Stimulated activated CD4-positive, alpha-beta T cell treated with anti-CD3 and anti-CD28 coated beads, Interleukin-2, amount 100 ng/mL, for 24 hours (primary cell): ENCODE measurements at regions not wholly inside any gene's neighbourhood (a gene's known extent, or its start where the extent isn't known, plus 50 kb on each side); places are given as distances from the start of the nearest gene placed in this dataset.

Experiments used
- DNase-seq, 2 donors: peaks; one replicate each; pipeline ENCODE4 v3.0.0-alpha.2; 2020

DNA sequence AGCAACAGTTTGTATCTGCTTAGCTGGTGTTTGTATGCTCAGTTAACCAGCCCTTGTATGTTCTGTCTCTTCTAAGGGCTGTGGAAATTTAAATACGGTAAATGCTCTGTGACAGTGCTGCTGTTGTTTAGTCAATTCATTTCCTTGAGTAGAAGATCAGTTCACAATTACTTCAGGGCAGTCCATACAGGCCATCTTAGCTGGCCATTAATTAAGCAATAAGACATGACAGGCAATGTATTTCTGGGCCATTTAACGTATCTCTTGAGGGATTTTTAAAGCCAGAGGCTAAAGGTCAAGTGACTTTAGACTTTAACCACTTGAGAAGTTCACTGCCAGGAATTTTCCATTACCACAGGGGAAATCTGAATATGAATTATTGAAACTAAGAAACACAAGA is 351.8 kb downstream of the ZIC1 start:
- DNase-seq, result no peak

GRCh38 chr3:147773116-147773630 is 364.0 kb downstream of the ZIC1 start:
- no peak for DNase-seq

DNA sequence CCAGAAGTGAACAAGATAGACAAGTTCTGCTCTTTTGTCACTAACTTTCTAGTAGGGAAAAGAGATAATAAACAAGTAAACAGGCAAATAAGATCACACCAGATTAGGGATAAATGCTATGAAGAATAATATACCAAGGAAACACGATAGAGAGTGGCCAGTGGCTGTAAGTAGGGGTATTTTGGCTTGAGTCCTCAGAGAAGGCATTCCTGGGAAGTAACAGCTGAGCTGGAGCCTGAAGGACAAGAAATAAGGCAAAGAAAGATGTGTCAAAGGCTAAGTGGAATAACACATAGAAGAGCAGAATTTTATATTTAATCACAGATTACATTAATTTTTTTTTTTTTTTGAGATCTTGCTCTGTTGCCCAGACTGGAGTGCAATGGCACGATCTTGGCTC is 366.2 kb downstream of the ZIC1 start:
- DNase-seq, result no peak

GRCh38 chr3:147775816-147776530 is 366.8 kb downstream of the ZIC1 start:
- DNase-seq, result no peak

DNA sequence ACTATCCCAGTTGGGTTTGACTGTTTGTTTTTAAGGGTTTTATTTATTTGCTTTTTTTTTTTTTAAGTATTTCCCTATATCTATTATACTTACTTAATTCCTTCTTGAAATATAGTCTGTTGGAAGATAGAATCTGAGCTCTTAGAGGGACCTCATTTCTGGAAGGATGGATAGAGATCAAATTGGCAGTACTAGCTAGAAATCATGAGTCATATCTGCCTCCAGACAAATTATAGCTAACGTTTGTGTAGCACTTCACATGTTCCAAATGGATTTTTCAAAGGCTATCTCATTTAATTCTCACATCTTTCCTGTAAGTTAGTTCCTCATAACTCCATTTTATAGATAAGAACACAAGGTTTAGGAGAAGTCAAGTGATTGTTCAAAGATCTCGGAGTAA is 384.7 kb downstream of the ZIC1 start:
- no peak for DNase-seq

GRCh38 chr3:147794596-147794995 is 385.4 kb downstream of the ZIC1 start:
- no peak for DNase-seq

DNA sequence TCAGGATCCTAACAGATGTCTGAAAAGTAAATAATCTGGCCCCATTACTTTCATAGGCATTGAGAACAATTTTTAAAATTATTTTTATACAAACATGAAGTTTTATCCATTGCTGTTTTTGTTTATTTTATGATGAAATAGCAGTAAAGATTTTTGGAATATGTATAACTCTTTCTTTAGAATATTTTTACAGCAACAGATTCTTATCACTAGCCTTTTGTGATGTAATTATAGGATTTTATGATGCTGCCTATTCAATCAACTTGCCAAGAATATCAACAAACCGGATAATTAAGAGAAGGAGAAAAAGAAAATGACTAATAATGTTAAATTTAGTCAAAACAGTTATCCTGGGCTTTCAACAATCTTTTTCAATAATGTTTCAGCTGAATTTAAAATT is 386.3 kb downstream of the ZIC1 start:
- DNase-seq, result no peak

GRCh38 chr3:147797095-147797494 is 387.9 kb downstream of the ZIC1 start:
- no peak for DNase-seq

DNA sequence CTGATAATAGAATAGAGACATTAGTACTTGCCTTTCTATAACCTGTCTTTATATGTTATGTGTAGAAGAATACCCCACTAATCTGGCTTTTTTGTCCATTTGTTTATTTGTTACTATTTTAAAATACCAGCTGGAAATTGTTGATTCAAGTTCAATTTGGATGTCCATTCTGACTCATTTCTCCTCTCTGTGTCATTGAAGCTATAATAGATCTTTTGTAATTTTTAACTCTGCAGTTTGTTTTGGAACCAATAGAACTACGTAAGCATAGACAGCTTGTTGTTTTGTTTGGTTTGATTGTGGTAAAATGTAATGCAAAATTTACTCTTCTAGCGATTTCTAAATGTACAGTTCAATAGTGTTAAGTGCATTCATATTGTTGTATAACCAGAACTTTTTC is 390.4 kb downstream of the ZIC1 start:
- no peak for DNase-seq

- no peak for DNase-seq
Observed at GRCh38 chr3:147807776-147808175, 398.6 kb downstream of the ZIC1 start.

- DNase-seq, result no peak
Observed at GRCh38 chr3:147809206-147809605, 400.0 kb downstream of the ZIC1 start.

DNA sequence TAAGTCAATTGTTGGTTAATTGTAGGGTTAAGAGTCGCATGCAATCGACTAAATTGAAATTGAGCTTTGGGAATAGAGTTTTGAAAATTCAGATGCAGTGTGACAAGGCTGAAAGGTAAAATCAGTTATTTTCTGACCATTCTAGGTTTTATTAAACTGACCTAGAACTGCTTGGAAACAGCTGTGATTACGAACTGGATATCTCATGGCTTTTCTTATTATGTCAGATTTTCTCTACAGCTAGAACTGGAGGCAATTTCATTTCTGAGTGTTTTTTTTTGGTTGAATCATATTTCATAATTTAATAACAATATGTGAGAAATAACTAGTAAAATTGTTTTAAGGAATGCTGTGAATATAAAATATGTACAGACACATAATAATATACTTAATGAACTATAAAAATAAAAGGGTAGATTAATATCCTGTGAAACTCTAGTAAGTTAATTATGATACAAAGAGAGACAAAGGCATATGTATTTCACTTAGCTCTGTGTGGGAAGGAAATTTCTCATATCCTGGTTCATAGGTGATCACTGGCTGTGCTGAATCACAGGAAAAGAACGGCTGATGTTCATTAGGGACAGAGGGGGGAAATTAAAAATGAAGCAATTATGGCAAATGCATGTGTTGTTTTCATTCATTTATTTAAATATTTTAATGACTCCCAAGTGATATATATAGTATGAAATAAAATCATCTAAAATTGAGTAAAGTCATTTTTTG is 403.2 kb downstream of the ZIC1 start:
- DNase-seq, result no peak

- DNase-seq, result no peak
Observed at GRCh38 chr3:147813256-147813655, 404.1 kb downstream of the ZIC1 start.

- DNase-seq, result no peak
Observed at GRCh38 chr3:147816752-147817151, 407.6 kb downstream of the ZIC1 start.

GRCh38 chr3:147832611-147833010 is 423.4 kb downstream of the ZIC1 start:
- no peak for DNase-seq

GRCh38 chr3:147836330-147836729 is 427.2 kb downstream of the ZIC1 start:
- no peak for DNase-seq

DNA sequence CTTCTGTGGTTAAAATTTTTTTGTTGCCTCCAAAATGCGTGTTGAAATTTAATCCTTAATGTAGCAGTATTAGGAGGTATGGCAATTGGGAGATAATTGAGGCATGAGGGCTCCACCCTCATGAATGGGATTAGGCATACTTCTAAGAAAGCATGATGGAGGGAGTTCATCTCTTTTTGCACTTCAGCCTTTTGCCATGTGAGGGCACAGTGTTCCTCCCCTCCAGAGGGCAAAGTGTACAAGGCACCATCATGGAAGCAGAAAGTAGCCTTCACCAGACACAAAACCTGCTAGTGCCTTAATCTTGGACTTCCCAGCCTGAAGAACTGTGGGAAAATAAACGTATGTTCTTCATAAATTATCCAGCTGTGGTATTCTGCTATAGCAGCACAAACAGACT is 429.5 kb downstream of the ZIC1 start:
- no peak for DNase-seq

- no peak for DNase-seq
Observed at GRCh38 chr3:147843331-147843730, 434.2 kb downstream of the ZIC1 start.

DNA sequence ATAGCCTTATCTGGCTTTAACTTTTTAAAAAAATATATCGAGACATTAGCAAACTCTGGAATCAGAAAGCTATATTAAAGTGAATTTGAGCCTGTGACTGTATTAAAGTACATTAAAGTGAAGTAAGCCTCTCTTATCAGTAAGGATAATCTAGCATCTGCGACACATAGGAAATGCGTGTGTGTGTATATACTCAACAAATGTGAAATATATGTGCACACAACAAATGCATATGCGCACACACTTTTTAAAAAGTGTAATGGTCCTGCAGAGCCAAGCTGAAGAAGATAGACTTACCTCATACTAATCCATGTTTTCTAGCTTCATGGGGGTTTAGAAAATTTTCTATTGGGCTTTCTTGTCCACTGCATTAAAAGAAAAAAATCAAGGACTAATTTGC is 437.1 kb downstream of the ZIC1 start:
- no peak for DNase-seq

- no peak for DNase-seq
Observed at GRCh38 chr3:147846854-147847478, 437.8 kb downstream of the ZIC1 start.

DNA sequence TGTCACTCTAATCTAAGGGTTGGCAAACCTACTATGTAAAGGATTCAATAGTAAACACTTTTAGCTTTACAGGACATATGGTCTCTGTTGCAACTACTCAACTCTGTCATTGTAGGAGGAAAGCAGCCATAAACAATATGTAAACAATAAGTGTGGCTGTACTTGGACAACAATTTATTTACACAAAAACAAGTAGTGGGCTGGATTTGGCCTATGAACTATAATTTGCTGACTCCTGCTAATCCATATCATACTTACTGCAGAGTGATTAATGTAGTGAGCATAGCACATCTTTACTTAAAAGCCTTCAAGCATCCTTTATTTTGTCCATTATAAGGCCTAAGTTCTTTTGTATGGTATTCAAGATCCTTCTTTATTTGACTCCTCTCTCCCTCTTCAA is 441.9 kb downstream of the ZIC1 start:
- DNase-seq, result no peak

- no peak for DNase-seq
Observed at GRCh38 chr3:147854542-147854941, 445.4 kb downstream of the ZIC1 start.

GRCh38 chr3:147864754-147865354 is 455.7 kb downstream of the ZIC1 start:
- DNase-seq, result no peak

GRCh38 chr3:147866561-147866960 is 457.4 kb downstream of the ZIC1 start:
- DNase-seq, result no peak
